Endometrium (tissue), 2 donors: ENCODE measurements at regions not wholly inside any gene's neighbourhood (a gene's known extent, or its start where the extent isn't known, plus 50 kb on each side); places are given as distances from the start of the nearest gene placed in this dataset.

Source experiments
- FAIRE-seq: peaks from 2 replicates; lab custom pipeline; 2012; peaks lifted over from hg19 to GRCh38; lab: Jason Lieb, UNC
- donor health status: control.
- donor health status: control.

DNA sequence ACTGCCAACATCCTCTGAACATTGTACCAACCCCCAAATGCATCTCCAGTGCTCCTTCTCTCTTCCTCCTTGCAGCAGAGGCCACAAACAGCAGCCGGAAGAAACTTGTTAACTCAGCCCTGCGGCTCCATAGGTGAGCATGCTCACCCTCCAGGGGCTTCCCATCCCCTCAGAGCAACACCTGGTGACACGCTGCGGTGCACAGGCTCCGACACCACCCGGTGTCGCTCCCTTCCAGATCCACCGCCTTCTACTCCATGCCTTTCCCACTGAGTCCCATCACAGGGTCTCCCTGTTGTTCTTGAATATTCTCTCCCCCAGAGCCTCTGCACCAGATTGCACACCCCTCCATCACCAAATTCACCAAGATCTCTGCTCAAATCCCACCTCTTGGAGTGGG lies 171.5 kb upstream of the FHL2 start:
- FAIRE-seq = no peak

DNA sequence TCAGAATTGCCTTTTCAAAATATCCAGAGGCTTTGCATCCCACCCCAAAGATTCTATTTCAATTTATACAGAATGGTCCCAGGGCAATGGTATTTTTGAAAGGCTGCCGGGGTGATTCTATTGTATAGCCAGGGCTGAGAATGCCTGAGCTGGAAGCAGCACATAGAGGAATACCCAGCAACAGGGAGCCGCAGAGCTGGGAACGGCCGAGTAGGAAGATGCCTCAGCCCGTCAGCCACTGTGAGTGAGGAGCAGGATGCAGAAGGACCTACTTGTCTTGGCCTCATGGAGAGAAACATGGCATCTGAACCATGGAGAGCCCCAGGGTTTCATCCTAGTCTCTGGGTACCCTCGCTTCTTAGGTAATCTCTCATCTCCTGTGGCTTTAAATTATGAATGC lies 170.8 kb upstream of the FHL2 start:
- FAIRE-seq = no peak

DNA sequence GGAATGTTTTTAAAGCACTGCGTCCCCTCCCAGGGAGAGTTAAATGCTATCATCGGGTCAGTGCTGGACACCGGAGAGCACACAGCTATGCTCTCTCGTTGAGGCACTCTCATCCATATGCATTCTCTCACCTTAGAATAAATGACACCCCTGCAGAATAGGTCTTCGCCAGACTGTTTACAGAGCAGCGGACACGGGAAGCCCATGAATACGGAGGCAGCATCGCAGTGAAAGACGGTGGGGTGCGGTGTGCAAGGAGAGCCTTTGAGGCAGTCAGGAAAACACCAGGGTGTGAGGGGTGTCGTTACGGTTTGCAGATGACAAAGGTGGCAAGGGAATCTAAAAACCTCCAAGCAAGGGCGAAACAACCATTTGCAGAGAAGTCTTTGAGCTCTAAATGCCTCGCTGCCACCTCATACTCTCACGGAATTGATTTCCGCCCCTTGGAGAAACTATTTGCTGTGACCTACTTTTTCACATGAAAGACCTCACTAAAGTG lies 169.2 kb upstream of the FHL2 start:
- no peak for FAIRE-seq

DNA sequence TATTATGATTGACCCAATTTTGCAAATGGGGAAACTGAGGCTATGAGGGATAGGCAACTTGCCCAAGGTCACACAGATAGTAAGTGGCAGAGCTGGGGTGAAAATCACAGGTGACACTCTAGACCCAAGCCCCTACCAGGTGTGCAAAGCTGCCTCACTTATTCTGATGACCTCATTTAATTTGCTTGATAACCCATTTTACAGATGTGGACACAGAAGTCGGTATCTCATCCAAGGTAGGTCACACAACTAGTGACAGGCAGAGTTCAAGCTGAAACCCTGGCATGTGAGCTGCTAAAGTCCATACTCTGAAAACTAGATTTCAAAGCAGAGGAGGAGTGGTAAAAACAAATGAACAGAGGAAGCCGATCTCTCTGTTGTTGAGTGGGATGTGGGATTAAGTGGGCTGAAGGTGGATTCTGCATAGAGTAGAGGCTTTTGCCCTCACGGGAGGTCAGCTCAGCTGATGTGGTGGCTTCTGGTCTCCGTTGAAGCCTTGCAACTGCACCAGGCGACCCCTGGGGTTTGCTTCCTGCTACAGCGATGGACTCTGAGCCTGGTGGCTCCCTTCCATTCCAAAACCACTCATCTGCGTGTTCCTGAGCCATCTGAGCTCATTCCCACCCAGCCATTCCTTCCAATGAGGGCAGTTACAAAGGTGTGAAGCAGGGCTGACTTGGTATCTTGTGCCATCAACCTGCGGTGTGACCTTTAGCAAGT lies 164.3 kb upstream of the FHL2 start:
- FAIRE-seq = no peak

DNA sequence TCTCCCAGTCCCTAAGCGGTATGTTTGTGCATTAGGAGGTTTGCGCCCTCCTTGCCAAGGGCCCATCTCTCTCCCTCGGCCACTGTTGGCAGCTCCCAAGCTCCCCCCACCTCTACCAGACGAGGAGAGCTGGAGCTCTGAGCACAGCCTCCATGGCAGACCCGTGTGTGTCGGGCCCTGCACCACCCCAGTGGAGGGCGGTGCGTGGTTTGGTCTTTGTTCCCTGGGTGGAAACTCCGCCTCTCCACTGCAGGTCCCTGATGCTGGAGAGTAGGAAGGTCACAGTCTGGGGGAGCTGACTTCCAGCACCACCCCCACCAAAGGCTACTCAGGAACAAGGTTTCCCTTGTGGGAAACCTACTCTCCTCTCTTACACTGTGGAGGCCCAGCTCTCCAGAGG lies 162.6 kb upstream of the FHL2 start:
- FAIRE-seq = no peak

DNA sequence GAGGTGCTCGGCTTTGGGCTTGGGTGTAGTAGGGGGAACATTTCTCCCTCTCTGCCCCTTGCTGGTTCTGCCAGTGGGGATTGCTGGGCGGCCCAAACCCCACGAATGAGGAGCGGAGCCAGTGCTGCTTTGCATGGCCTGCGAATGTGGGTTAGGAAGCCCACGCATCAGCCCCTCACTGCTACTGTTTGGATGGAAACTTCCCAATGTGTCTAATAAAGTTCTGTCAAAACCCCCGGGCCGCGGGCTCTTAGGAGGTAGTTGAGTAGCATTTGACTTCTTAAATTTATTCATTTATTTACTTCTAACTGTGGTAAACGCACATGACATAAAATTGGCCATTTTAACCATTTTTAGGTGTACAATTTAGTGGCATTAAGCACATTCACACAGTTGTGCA lies 161.3 kb upstream of the FHL2 start:
- no peak for FAIRE-seq

DNA sequence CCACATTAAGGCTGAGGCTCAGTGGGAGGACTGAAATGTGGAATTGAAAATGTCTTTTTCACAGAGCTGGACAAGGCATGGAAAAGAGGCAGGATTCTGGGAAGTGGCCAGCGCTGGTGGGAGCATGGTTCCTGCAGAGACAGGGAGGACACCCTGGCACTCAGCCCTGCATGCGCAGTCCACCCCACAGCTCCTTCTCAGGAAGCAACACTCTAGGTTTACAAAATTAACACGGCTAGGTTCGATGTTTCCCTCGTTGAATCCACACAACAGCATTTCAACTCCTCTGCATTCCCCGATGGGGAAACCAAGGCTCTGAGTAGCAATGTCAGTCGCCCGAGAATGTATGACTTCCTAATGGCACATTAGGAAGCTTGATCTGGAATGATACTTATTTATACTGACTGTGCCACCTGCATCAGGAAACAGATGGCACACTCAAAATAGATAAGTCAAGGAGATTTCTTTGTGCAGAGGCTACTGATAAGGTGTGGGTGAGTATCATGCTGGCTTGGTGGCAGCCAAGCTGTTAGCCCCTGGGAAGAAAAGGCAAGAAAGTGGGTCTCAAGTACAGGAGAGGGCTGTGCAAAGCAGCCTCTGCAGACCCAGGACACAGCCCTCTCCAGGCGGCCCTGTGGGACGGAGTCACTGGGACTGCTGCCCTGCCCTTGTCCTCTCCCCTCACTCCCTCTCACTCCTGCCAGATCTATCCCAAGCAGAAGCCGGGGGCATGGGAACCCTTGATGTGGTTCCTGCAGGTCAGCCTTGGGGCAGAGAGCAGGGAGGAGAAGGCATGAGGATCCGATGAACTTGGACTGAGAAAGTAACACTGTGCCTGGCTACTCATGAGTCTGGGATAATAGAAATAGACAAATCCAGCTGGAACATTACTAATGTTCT lies 158.4 kb upstream of the FHL2 start:
- FAIRE-seq = peak; percentile 62

DNA sequence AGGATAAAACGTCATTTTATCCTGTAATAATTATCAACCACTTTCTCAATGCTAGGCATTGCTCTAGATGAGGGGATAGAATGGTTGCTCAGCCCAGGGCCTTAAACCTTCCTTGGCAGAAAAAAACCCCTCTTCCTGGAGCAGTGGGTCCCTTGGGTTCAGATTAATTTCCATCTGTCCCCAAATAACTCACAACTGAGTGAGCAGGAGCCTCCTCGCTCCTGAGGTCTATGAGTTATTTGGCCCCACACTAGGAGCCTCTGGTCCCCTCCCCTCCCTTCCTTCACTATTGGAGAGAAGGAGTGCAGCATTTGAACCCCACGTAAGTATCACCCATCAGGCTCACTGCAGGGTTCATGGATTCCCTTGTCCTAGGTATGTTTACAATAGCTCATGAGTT lies 157.5 kb upstream of the FHL2 start:
- no peak for FAIRE-seq

DNA sequence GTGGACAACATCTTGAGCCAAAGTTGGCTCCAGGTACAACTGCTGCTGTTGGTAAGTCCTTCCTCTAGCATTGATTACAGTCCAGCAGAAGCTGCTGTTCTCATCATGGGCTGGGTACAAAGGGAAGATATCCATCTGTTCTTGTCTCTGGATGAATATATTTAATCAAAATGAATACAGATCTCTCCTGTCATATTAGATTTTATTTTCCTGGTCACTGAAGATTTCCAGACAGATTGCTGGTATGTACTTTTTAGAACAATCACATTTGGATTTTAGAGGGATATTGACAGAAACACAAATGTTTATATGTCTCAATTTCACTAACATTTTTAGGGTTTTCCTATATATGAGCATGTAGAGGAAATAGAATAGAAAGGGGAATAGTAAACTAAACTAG lies 155.4 kb upstream of the FHL2 start:
- no peak for FAIRE-seq

DNA sequence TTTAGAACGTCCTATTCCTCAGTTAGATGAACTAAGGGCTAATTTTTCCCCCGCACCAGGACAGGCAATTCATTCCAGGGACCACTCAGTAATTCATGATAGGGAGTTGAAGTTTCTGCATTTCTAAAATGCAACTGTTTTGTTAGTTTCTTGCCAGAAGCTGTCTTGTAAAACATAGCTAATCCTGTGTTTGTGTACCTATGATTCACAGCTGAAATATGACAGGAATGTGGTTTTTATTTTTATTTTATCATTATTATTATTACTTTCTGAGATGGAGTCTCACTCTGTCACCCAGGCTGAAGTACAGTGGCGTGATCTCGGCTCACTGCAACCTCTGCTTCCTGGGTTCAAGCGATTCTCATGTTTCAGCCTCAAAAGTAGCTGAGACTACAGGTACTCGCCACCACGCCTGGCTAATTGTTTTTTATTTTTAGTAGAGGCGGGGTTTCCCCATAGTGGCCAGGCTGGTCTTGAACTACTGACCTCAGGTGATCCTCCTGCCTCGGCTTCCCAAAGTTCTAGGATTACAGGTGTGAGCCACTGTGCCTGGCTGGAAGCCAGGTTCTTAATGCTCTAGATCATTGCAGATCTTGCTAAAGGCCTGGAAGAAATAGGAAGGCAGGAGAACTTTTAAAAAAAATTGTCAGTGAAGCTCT lies 154.8 kb upstream of the FHL2 start:
- FAIRE-seq = peak; percentile 31

DNA sequence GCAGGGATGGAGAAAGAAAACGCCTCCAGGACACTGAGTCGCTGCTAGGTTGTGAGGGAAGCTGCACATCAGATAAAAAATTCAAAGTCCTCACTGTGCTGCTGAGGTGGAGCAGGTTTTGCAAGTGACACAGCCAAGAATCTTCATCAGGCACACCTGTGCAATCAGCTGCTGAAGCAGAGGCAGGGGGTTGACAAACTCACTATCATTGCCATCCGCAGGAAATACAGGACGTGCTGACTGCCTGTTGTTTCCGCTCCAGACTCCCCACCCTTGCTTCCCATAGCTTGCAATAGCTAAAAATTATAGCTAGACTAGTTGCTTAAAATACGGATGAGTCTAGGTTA lies 147.8 kb upstream of the FHL2 start:
- no peak for FAIRE-seq

DNA sequence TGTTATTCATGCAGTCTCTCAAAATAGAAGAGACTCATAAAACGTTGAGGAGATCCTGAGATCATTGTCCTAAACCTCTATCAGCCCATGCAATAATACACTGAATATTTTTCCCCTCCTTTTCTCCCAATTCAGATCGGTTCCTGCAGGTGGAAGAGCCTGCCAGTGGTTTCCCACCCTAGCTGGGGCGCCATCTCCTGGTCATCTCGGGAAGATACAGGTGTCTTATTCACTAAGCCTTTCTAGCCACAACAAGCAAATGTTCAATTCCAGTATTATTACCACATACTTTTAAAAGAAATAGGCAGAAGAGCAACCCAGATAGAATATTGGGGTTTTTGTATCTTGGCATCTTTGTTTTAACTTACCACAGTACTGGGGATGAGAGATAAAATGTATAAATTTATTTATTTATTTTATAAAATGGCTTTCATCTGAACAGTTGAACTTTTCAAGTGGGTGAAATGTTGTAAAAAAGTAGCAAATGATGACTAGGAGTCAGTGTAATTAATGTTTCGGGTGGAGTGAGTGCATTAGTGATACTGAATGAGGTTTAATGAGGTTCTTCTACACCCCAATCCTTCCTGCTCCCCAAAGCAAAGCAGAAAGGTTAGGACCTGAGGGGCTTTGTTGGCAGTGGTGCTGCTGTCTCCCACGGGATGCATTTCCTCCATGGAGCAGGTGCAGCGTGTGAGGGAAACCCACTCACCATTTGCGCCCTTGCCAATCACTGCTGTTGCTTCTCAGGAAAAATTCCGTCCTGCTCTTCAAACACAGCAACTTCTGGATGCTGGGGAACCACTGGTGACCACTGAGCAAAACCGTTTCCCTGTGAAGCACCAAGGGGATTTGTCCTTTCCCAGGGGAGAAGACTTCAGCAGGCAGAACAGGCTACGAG lies 147.1 kb upstream of the FHL2 start:
- peak; percentile 8 for FAIRE-seq

DNA sequence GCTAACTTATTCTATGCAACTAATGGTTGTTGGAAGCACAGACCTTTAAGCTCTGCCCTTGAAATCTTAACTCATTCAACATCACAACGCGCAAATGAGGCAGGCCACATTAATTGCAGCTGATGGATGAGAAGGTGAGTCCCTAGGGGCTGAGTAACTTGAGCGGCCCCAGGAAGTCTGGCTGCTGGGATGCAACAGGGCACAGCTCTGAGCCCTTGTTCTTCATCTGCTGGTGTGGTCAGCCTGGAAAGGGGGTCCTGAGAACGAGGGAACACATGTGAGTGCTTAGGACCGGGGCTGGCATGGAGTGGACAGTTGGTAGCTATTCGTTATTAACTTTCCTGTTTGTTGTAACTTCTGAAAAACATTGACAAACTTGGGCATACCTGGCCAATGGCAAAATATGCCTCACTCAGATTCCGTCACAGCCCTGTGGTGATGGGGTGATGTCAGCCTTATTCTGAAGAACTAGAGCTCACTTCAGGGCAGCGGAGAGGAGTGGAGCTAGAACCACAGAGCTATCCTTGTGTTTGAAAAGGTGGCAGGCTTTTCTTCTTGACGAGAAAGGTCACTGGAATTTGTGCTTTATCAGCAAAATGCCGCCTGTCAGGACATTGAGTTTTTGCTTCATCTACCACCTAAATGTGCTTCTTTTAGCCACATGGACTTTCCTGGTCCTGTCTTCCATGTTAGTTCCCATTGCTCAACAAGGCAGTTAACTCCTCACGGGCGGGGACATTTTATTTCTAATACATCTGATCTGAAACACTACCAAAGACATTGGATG lies 145.9 kb upstream of the FHL2 start:
- no peak for FAIRE-seq

DNA sequence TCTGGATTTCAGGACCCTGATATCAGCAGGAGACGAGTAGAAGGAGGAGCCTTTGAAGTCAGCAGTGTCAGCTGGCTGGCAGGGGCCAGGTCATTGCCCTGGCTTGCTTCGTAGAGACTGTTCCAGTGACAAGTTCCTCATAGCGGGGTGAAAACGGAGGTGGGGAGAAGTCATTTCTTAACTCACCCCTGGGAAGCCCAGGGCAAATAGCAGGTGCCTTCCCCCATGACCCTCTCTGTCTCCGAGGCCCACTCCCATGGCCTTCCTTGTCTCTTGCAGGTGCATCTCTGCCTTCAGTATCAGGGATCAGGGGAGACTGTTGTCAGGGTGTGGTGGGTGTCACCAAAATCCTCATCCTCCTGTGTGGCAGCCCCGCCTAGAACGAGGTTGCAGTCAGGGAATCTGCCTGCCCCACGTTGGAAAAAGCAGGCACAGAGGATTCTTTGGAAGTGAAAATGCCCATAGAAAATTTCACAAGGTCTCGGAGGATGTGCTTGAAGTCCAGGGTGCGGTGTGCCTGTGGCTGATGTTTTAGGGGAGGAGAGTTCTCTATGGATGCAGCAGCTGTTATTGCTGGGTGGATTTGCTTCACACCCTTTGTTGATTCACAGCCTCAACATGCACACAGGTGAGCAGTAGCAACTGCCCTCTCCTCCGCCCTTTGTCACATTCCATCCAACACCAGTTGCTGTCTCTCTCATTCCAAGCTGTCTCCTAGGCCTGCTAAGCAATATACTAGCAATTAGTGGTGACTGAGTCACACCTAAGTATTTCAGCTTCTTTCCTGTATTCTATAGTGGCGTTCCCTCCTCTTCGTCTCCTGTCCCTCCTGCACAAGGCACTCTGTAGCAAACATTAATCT lies 142.6 kb upstream of the FHL2 start:
- no peak for FAIRE-seq

DNA sequence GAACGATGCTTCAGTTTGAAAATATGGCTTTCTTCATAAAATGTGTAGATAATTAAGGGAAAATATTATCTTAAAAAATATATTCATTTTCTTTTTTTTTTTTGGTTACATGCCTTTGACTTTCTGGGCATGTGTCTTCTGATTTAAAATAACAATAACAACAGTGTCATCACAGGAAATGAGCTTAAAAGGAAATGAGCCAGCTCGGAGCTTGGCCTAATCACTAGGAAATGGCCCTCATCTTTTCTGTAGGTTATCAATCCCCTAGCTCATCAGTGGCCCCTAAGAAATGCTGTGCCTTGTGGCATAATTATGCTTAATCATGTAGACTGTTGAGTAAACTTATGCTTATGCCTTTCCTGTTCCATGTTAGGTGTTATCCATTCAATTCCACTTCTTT lies 141.8 kb upstream of the FHL2 start:
- FAIRE-seq = no peak

DNA sequence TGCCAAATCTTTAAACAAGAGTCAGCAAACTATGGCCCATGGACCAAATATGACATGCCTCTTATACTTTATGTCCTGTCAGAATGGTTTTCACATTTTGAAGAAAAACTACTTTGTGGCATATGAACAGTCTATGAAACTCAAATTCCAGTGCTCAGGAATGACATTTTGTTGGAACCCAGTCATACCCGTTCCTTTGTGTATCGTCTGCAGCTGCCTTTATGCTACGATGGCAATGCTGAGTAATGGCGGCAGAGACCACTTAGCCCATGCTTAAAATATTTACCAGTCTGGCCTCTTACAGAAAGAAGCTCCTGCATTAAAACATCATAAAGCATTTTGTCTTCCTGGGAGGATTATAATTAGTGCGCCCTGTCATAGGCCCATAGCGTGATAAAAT lies 140.5 kb upstream of the FHL2 start:
- FAIRE-seq = no peak

DNA sequence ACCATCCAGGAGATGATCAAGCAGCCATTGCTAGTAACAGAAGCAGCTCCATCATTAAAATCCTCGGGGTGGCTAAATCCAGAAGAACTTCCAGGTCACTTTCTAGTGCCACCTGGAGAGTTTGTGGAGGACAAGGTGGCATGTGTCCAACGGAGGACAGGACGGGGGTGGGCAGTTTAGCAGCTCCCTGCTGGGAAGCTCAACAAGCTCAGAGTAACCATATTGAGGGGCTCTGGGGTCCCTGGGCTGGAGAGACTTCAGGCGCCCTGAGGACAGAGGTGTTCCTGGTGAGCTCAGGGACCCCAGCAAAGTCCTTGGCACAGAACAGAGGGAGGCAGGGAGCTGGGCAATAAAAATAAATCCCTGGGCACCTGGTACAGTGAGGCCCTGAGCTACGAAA lies 140.0 kb upstream of the FHL2 start:
- no peak for FAIRE-seq

DNA sequence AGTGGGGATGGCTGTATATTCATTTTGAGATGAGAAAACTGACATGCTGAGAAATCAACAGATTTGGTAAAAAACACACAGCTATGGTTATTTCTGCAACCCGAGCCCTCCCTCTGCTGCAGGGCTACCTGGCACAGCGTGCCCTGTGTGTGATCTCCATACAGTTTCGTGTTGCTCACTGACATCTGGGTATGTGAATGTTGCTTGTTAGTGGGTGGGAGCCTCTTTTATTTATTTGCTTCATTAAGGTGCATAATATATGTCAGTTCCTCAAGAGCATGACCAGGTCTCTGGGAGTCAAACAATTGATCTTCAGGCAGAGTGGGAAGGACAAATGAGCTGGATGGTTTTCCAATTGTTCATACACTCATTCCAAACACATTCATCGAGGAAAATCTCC lies 139.1 kb upstream of the FHL2 start:
- no peak for FAIRE-seq

DNA sequence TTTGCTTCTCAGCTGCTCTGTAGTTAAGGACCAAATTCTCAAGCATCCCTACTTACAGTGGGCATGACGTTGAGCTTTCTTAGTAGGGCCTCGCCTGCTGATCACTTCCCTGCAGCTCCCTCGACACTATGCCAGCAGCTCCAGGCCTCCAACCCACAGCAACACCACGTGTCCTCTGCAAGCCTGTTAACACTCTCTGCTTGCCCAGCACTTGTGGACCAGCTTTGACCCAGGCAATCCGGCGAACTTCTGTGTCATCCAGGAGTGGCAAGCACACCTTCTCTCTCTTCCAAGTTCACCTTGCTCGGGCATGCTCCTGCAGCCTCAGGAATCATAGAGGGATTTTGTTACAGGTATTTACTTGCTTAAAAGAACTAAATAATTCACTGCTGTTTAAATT lies 138.6 kb upstream of the FHL2 start:
- no peak for FAIRE-seq

DNA sequence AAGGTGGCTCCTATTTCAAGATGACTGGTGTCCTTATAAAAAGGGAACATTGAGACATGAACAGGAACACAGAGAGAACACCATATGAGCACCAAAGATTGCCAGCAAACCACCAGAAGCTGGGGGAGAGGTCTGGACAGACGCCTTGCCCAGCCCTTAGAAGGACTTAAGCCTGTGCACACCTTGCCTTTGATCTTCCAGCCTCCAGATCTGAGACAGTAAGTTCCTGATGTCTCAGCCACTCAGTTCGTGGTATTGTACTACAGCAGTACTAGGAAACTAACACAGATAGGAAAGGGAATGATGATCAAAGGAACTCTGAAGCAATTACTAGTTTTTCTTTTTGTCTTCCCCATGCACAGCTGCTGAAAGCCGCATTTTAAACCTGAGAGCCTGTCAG lies 137.3 kb upstream of the FHL2 start:
- no peak for FAIRE-seq
